ENCODE measurements at regions not wholly inside any gene's neighbourhood (a gene's known extent, or its start where the extent isn't known, plus 50 kb on each side); places are given as distances from the start of the nearest gene placed in this dataset.

GRCh38 chr10:1853801-1854200 is 116.5 kb upstream of the ADARB2 start:
- ChIA-PET POLR2A (ENCODE audit: unreplicated experiment) (no interaction called here), CTCF (no interaction called here)
- Histone ChIP-seq H3K4me3 (ENCODE audit: low read length) (no peak overlapping the region), H2AFZ (ENCODE audit: low read length) (no peak overlapping the region), H3K27me3 (ENCODE audit: low read length) (no peaks in the 10 kb centered on the region), H3K4me1 (ENCODE audit: insufficient read depth, low read length) (no peaks in the 10 kb centered on the region), H3K4me2 (ENCODE audit: low read length) (no peak overlapping the region), H3K36me3 (ENCODE audit: low read depth, low read length) (no peaks in the 10 kb centered on the region), H3K9me2 (replicated peaks; ENCODE audit: low read length) (no peaks in the 10 kb centered on the region), H3F3A (ENCODE audit: low read length, unreplicated experiment) (no peaks in the 10 kb centered on the region), H3K79me2 (ENCODE audit: low read length) (no peaks in the 10 kb centered on the region), H4K20me1 (ENCODE audit: low read length) (no peaks in the 10 kb centered on the region), H3K27ac (ENCODE audit: low read length) (no peak overlapping the region), H3K9me3 (ENCODE audit: low read length) (no peaks in the 10 kb centered on the region), H3K9ac (ENCODE audit: low read length) (no peak overlapping the region)
- DNase-seq, result no peak
- TF ChIP-seq EZH2 (IDR thresholded peaks at IDR 0.05; ENCODE audit: low read length, unreplicated experiment), result no peak
- TF ChIP-seq, protein P1, sequence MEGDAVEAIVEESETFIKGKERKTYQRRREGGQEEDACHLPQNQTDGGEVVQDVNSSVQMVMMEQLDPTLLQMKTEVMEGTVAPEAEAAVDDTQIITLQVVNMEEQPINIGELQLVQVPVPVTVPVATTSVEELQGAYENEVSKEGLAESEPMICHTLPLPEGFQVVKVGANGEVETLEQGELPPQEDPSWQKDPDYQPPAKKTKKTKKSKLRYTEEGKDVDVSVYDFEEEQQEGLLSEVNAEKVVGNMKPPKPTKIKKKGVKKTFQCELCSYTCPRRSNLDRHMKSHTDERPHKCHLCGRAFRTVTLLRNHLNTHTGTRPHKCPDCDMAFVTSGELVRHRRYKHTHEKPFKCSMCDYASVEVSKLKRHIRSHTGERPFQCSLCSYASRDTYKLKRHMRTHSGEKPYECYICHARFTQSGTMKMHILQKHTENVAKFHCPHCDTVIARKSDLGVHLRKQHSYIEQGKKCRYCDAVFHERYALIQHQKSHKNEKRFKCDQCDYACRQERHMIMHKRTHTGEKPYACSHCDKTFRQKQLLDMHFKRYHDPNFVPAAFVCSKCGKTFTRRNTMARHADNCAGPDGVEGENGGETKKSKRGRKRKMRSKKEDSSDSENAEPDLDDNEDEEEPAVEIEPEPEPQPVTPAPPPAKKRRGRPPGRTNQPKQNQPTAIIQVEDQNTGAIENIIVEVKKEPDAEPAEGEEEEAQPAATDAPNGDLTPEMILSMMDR (conservative IDR thresholded peaks at IDR 0.05; ENCODE audit: low read depth, low read length), result no peak
- TF ChIP-seq EZH2phosphoT487 (IDR thresholded peaks at IDR 0.05; ENCODE audit: borderline replicate concordance, low read length), result no peak
- intact Hi-C loops (cut with micrococcal nuclease), result no loop called here
- no peak for ATAC-seq
- BruUV-seq (replicated peaks), result no TSS peak

DNA sequence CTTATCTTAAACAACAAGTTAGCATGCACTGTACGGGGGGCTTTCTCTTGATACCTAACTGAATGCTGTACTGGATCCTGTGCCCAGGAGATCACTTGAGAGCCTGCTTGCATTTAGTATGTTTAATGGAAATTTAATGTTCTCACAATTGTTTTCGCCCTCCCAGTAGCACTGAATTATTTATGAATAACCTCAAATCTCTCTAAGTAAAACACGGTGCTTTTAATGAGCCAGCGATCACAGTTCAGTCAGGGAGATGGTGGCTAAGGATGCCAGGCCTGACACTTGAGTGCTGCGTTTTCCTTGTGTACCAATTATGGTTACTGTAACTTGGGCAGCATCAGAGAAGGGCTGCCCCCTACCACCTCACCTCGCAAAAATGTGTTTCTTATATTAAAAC is 115.5 kb upstream of the ADARB2 start:
- H3K9me2 ChIP-seq (replicated peaks; ENCODE audit: low read length), result no peaks in the 10 kb centered on the region
- H2AFZ ChIP-seq (ENCODE audit: low read length), result no peak overlapping the region
- no peak overlapping the region for H3K27ac ChIP-seq (ENCODE audit: low read length)
- no peaks in the 10 kb centered on the region for H3K4me1 ChIP-seq (ENCODE audit: insufficient read depth, low read length)
- no peaks in the 10 kb centered on the region for H3K9me3 ChIP-seq (ENCODE audit: low read length)
- POLR2A ChIA-PET (ENCODE audit: unreplicated experiment), result no interaction called here
- CTCF ChIA-PET, result no interaction called here
- no peaks in the 10 kb centered on the region for H3K79me2 ChIP-seq (ENCODE audit: low read length)
- DNase-seq (no peak), ATAC-seq (no peak)
- BruUV-seq (replicated peaks), result no TSS peak
- intact Hi-C loops (cut with micrococcal nuclease), result no loop called here
- H3K4me2 ChIP-seq (ENCODE audit: low read length), result no peak overlapping the region
- H3K9ac ChIP-seq (ENCODE audit: low read length), result no peak overlapping the region
- TF ChIP-seq EZH2phosphoT487 (IDR thresholded peaks at IDR 0.05; ENCODE audit: borderline replicate concordance, low read length), result no peak
- TF ChIP-seq, protein P1 (conservative IDR thresholded peaks at IDR 0.05; ENCODE audit: low read depth, low read length), result no peak
- TF ChIP-seq EZH2 (IDR thresholded peaks at IDR 0.05; ENCODE audit: low read length, unreplicated experiment), result no peak
- H3K36me3 ChIP-seq (ENCODE audit: low read depth, low read length), result no peaks in the 10 kb centered on the region
- H3K4me3 ChIP-seq (ENCODE audit: low read length), result no peak overlapping the region
- no peaks in the 10 kb centered on the region for H4K20me1 ChIP-seq (ENCODE audit: low read length)
- no peaks in the 10 kb centered on the region for H3F3A ChIP-seq (ENCODE audit: low read length, unreplicated experiment)
- no peaks in the 10 kb centered on the region for H3K27me3 ChIP-seq (ENCODE audit: low read length)

DNA sequence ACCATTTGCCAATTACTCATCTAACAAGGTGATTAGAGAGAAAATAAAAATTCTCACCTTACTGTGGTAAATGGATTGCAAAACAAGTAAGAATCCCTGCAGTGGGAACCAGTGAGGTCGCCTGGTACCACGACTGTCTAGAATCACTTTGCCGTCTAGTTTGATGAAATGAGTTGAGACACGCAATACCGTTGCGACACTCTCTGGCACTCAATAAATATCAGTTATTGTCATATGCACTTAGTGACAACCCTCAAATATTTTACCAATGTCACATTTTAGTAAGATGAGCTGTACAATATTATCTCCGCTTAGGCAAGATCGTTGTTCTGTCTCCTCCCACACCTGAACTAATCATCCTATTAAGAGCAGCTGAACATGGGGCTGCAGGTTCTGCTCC is 114.4 kb upstream of the ADARB2 start:
- no peaks in the 10 kb centered on the region for H3F3A ChIP-seq (ENCODE audit: low read length, unreplicated experiment)
- H2AFZ ChIP-seq (ENCODE audit: low read length), result no peak overlapping the region
- intact Hi-C loops (cut with micrococcal nuclease), result no loop called here

More for the DNA sequence above, 114.4 kb upstream of the ADARB2 start:
- Histone ChIP-seq H3K36me3 (ENCODE audit: low read depth, low read length) (no peaks in the 10 kb centered on the region), H3K9me3 (ENCODE audit: low read length) (no peaks in the 10 kb centered on the region), H3K9ac (ENCODE audit: low read length) (no peak overlapping the region), H3K9me2 (replicated peaks; ENCODE audit: low read length) (no peaks in the 10 kb centered on the region), H3K27ac (ENCODE audit: low read length) (no peak overlapping the region), H3K4me2 (ENCODE audit: low read length) (no peak overlapping the region), H3K27me3 (ENCODE audit: low read length) (no peaks in the 10 kb centered on the region), H4K20me1 (ENCODE audit: low read length) (no peaks in the 10 kb centered on the region), H3K79me2 (ENCODE audit: low read length) (no peaks in the 10 kb centered on the region), H3K4me1 (ENCODE audit: insufficient read depth, low read length) (no peaks in the 10 kb centered on the region), H3K4me3 (ENCODE audit: low read length) (no peak overlapping the region)
- ATAC-seq, result no peak
- TF ChIP-seq EZH2 (IDR thresholded peaks at IDR 0.05; ENCODE audit: low read length, unreplicated experiment) (no peak), EZH2phosphoT487 (IDR thresholded peaks at IDR 0.05; ENCODE audit: borderline replicate concordance, low read length) (no peak)
- TF ChIP-seq, protein P1 (conservative IDR thresholded peaks at IDR 0.05; ENCODE audit: low read depth, low read length), result no peak
- ChIA-PET CTCF (no interaction called here), POLR2A (ENCODE audit: unreplicated experiment) (no interaction called here)
- no TSS peak for BruUV-seq (replicated peaks)
- DNase-seq, result no peak

Data from PC-3 (cell line).